Gastroesophageal sphincter (tissue), 3 donors: ENCODE measurements at regions not wholly inside any gene's neighbourhood (a gene's known extent, or its start where the extent isn't known, plus 50 kb on each side); places are given as distances from the start of the nearest gene placed in this dataset.

ENCODE experiments used
- CTCF ChIP-seq, 4 experiments: fragments of 200-600 bp in 2 of 4; fragments of 450-650 bp in 2 of 4; sonication (generic) in 1 of 4; IDR thresholded peaks; one replicate each; pipeline ENCODE4 v1.5.1; 2017 to 2019; ENCODE audit warnings: antibody characterized with exemption in 4 of 4, mild to moderate bottlenecking in 2 of 4, moderate library complexity in 2 of 4
- EP300 ChIP-seq: sonication (generic); formaldehyde crosslinking; IDR thresholded peaks from one replicate; pipeline ENCODE4 v1.6.1; 2017; ENCODE audit warnings: antibody characterized with exemption, mild to moderate bottlenecking
- POLR2AphosphoS5 ChIP-seq: sonication (generic); formaldehyde crosslinking; IDR thresholded peaks from one replicate; pipeline ENCODE4 v1.6.1; 2017; ENCODE audit warnings: antibody characterized with exemption

- no peak for TF ChIP-seq CTCF (IDR thresholded peaks at IDR 0.05)
- no peak for TF ChIP-seq POLR2AphosphoS5
- no peak for TF ChIP-seq EP300
Observed at GRCh38 chr6:14067656-14068055, 49.9 kb upstream of the CD83 start.
